Dedifferentiated amniotic fluid mesenchymal stem cell (primary cell): ENCODE measurements at regions not wholly inside any gene's neighbourhood (a gene's known extent, or its start where the extent isn't known, plus 50 kb on each side); places are given as distances from the start of the nearest gene placed in this dataset.

Experiments used
- DNase-seq: peaks from one replicate; pipeline ENCODE4 v3.0.0-alpha.2; 2016; ENCODE audit errors: extremely low spot score

GRCh38 chr1:164263540-164263939 is 295.4 kb upstream of the PBX1 start:
- no peak for DNase-seq

- DNase-seq: no peak
Observed at GRCh38 chr1:164265232-164265631, 293.8 kb upstream of the PBX1 start.

- no peak for DNase-seq
Observed at GRCh38 chr1:164272156-164272555, 286.8 kb upstream of the PBX1 start.

GRCh38 chr1:164296172-164296571 is 262.8 kb upstream of the PBX1 start:
- DNase-seq: no peak

- no peak for DNase-seq
Observed at GRCh38 chr1:164308101-164308500, 250.9 kb upstream of the PBX1 start.

- DNase-seq: no peak
Observed at GRCh38 chr1:164310166-164310565, 248.8 kb upstream of the PBX1 start.

- DNase-seq: no peak
Observed at GRCh38 chr1:164311377-164311776, 247.6 kb upstream of the PBX1 start.

- no peak for DNase-seq
Observed at GRCh38 chr1:164320790-164321731, 237.9 kb upstream of the PBX1 start.

GRCh38 chr1:164325786-164326185 is 233.2 kb upstream of the PBX1 start:
- no peak for DNase-seq

GRCh38 chr1:164333387-164333786 is 225.6 kb upstream of the PBX1 start:
- no peak for DNase-seq

- DNase-seq: no peak
Observed at GRCh38 chr1:164337394-164337793, 221.6 kb upstream of the PBX1 start.

- DNase-seq: no peak
Observed at GRCh38 chr1:164337885-164338284, 221.1 kb upstream of the PBX1 start.

GRCh38 chr1:164343189-164343588 is 215.8 kb upstream of the PBX1 start:
- DNase-seq: no peak

- DNase-seq: no peak
Observed at GRCh38 chr1:164347980-164348379, 211.0 kb upstream of the PBX1 start.

GRCh38 chr1:164356511-164356910 is 202.5 kb upstream of the PBX1 start:
- no peak for DNase-seq

- no peak for DNase-seq
Observed at GRCh38 chr1:164360265-164360664, 198.7 kb upstream of the PBX1 start.

- DNase-seq: no peak
Observed at GRCh38 chr1:164361927-164362326, 197.1 kb upstream of the PBX1 start.

GRCh38 chr1:164363980-164364379 is 195.0 kb upstream of the PBX1 start:
- DNase-seq: no peak

GRCh38 chr1:164366014-164366413 is 193.0 kb upstream of the PBX1 start:
- no peak for DNase-seq

GRCh38 chr1:164369698-164370365 is 189.2 kb upstream of the PBX1 start:
- DNase-seq: no peak

GRCh38 chr1:164380893-164381292 is 178.1 kb upstream of the PBX1 start:
- no peak for DNase-seq

GRCh38 chr1:164382384-164382783 is 176.6 kb upstream of the PBX1 start:
- no peak for DNase-seq

GRCh38 chr1:164384262-164384661 is 174.7 kb upstream of the PBX1 start:
- no peak for DNase-seq
